NCI-H82 treated with DMSO at 0.1 percent for 48 hours (cell line): ENCODE measurements at regions not wholly inside any gene's neighbourhood (a gene's known extent, or its start where the extent isn't known, plus 50 kb on each side); places are given as distances from the start of the nearest gene placed in this dataset.
"Not testable (repeated sequence)": the region's sequence is repeated elsewhere in the genome, so short reads cannot be mapped to it uniquely, and the experiment has no call there.

Experiments used
- DNase-seq: peaks from one replicate; lab custom pipeline; 2025; ENCODE audit not compliant: unreplicated experiment; lab: John Stamatoyannopoulos, UW

- DNase-seq: no peak
These were observed 174.3 kb upstream of the ANXA10 start for GRCh38 chr4:167918077-167918476.

DNA sequence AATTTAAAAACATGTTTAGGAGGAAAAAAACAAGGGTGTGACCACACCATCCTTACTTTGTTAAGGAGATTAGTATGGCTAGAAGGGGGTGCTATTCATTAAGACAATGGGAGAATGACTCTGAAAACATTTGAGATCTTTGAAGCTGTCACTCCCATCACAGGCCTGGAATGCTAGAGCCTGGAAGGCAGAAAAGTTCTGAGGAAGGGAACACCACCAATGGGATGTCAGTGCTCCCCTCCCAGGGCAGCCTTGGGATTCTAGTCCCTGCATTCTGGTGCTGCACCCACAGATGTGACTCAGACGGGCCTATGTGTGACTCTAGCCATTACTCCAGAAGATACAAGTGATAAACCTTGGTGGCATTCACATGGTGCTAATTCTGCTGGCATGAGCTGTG lies 162.2 kb upstream of the ANXA10 start:
- no peak for DNase-seq

DNA sequence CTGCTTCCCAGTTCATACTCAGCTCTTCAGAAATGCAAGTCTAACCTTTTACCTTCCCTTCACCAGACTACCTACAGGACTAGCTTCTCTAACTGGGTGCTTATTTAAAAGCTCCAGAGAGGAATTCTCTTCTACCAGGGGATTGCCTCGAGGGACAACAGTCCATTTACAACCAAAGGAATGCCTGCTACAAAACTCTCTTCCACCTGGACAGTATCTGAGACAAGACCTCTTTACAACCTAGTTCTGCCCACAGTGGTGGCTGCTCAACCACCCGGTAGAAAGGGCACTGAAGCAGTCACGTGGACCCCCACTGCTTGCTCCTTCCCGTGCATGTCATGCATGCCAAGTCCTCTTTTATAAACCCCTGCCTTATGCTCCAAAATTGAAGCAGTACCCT lies 158.1 kb upstream of the ANXA10 start:
- no peak for DNase-seq

- no peak for DNase-seq
These were observed 152.3 kb upstream of the ANXA10 start for GRCh38 chr4:167939863-167940616.

DNA sequence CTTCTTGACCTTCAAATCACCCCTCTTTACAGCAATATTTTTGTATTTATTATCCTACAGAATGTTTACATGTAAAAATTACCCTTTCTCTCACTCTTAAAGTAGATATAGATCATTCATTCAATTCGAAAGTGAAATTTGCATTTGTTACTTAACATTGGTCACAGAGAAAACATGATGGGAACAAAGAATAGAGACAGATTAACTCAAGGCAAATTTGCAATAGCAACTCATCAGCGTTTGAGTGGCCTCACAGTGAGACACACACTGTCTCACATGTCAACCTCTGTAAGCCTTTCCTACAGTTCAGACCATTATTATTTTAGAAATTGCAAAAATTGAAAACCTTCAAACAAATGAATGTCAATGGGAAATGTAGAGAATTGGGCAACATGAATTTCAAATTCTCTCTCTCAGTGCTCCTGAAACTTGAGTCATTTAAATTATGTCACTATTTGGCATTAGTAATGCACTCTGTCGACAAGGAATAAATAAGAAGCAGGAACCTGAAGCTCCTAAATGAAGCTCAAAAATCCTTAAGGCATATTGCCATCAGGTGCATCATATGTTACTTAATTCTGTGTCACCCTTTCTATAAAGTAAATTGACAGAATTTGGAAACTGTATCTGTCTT lies 148.3 kb upstream of the ANXA10 start:
- no peak for DNase-seq

DNA sequence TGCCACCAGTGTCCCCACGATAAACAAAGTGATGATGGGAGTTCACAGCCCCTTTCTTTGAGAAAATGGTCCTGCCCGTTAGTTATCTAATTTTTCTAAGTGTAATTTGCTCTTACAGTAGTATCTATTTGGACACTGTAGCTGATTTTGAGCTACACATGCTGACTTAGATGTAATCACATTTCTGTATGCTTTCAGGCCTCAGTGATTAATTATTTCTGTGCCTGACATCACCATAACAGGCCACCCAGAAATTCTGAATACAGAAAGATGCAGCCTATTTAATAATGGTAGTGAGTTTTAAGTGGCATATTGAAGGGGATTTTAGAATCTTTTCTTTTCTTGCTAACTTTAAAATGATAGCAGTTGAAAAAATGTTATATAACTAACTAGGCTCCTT lies 147.6 kb upstream of the ANXA10 start:
- DNase-seq: no peak

DNA sequence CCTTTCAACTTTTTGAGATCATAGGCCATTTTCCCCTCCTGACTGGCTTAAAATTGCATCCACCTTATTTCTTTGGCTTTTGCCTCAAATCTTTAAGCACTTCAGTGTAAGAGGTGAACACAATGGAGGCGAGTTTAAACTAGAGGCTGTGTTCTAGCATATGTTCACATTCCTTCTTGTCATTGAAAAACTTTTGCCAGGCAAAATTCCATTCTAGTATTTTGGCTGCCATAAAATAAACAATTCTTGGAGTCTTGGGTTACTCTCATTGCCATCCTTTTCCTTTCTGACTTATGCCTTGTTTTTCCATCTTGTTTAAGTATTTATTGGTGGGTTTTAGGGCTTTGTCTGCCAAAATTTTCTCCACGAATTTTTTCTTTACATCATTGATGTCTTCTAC lies 137.3 kb upstream of the ANXA10 start:
- no peak for DNase-seq

DNA sequence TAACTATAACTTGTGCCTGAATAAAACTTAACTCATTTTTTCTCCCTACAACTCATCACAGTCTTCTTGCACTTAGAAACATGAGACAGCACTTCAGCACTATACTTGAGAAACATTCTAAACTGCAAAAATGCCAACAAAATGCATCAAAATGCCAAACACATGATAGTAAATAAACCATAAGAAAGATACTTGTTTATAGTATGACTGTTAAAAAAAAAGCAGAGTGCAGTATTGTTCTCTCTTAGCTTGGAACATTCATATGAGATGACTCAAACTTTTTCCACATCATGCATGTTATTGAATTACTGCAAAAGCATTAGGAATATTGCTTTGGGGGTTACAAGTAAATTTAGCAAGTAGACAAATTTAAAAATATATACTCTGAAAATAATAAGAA lies 135.7 kb upstream of the ANXA10 start:
- no peak for DNase-seq

GRCh38 chr4:167964766-167965373 lies 127.5 kb upstream of the ANXA10 start:
- DNase-seq: no peak

- no peak for DNase-seq
These were observed 126.2 kb upstream of the ANXA10 start for GRCh38 chr4:167966143-167966542.

- no peak for DNase-seq
These were observed 118.8 kb upstream of the ANXA10 start for GRCh38 chr4:167973513-167973912.

DNA sequence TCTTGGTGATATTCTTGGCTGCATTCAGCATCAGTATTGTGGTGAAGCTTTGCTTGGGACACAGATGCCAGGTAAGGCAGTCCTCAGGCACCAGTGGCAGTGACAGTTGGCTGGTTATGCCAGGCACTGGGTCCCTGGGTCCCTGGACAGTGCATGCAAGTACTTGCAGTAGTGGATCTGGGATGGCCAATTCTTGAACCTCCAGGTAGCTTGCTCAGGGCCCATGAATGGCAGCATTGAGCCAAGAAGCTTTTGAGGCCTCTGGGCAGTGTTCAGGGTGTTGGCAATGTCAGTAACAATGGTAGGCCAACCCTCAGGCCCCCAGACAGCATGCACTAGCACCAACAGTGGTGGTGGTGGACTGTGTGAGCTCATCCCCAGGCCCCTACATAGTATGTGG lies 106.8 kb upstream of the ANXA10 start:
- no peak for DNase-seq

GRCh38 chr4:167986044-167986443 lies 106.3 kb upstream of the ANXA10 start:
- DNase-seq: no peak

DNA sequence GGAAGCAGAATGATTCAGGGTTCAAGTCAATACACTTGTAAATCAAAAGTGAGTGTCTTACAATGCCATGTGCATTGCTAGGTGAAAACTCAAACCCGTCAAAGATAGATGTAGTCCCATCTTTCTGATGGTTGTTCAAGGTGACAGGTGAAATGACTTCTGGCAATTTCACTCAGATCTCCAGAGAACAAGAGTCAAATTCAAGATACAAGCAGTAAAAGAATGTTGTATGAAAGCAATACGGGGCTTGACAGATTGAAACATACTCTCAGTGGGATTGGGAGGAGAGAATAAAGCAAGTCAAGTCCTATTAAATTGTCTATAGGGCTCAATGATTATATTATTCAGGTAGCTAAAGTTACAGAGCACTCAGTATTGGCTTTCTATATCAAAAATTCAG lies 105.1 kb upstream of the ANXA10 start:
- no peak for DNase-seq

DNA sequence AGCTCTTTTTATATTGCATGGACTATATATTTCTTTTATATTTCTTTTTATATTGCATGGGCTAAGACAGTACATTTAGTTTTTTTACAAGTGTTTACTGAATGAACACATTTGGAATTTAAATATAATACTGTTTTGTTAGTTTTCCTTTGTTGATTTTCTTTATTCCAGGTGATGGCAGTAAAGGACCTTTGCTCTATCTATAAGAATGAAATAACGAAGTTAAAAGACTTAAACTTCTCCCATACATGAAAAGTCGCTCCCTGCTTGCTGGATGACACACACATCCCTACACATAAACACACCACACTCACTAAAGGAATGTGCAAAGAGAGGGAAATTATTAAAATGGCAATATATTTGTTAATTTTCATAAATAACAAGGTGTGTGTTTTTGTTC lies 102.5 kb upstream of the ANXA10 start:
- no peak for DNase-seq

- DNase-seq: not testable (repeated sequence)
These were observed 84.2 kb upstream of the ANXA10 start for GRCh38 chr4:168008112-168008511.

DNA sequence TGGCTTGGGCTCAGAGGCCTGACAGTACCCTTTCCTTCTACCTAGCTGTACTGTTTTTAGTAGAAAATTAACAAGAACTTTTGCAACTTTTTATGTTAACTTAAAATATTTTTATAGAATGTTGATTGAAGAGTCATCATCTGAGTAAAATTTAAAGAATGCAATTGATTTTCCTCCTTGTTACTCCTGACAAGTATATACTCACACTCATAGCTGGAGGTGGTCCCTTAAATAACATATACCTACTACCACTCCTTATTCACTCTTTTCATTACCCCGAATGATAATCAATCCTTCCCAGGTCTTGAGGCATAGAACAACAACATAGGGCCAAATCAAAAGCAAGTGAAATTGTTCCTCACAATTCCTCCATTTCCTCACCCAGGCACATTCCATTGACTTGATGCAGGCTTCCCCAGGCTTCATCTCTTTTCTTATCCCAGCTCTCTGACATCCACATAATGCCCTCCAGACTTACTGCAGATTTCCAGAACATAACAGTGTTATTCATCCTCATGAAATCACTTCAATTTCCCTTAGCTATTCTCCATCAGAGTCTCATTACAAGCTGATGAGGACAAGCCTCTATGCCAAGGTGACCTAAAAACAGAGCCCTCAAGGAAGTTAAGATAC lies 73.2 kb upstream of the ANXA10 start:
- DNase-seq: no peak

GRCh38 chr4:168019921-168020320 lies 72.4 kb upstream of the ANXA10 start:
- DNase-seq: no peak

GRCh38 chr4:168021666-168022065 lies 70.7 kb upstream of the ANXA10 start:
- DNase-seq: no peak

DNA sequence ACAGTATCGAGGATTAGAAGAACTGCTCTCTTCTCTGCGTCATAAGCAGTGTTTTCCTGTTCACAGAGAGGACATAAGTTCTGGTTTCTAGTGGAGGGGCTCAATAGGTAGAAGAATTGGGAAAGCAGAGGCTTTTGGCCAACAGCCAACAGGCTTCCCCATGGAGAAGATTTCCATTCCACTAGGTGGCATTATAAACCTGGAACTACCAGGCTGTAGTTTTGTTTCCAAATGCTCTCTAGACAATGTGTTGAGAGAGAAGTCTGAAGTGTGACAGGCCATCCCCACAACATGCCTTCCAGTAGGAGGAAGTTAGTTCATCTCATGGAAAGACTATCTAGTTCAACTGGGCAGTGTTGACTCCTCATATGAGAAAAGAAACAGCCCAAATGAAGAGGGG lies 63.8 kb upstream of the ANXA10 start:
- no peak for DNase-seq

DNA sequence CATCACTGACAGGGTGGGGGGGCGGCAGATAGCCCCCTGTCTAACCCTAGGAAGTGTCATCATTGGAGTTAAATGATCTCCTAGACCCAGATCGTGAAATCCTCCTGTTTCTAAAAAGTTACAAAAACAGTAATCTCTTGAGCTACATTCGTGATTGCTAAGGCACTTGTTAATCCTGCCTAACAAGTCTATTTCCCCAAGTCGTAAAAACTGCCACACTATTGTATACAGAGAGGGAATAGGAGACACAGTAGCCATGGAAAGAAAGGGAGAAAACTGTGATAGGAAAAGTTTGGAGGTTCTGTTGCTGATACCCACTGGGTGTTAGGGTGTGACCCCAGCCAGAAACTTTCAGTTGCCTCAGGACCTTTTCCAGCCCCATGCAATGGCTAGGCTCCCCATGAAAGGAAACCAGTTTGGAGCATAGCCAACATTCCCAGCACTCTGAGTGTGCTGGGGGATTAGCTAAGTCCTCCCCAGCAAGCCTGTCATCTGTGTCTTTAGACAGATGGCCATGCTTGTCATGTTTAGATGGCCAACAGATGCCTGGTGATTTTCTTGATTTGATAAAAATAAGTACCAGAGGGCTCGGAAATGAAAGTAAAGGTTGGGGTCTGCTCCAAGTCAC lies 63.3 kb upstream of the ANXA10 start:
- no peak for DNase-seq

DNA sequence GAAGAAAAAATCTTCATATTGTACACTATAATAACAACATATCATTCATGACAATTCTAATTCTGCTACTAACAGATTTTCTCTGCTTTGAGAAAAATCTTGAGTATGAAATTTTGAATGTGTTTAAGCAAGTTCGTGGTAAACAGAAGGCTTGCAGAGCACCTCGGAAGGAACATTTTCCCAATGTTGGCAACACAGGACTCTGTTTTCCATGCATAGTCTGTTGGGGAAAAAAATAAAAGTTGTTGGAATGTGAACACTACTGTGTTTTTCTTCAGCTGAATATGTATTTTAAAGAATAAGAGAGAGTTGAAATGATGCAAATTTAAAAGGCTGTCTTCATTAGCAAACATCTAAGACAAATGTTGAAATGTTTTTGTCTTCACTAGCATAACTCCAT lies 54.7 kb upstream of the ANXA10 start:
- DNase-seq: no peak
